ENCODE measurements at regions not wholly inside any gene's neighbourhood (a gene's known extent, or its start where the extent isn't known, plus 50 kb on each side); places are given as distances from the start of the nearest gene placed in this dataset.

GRCh38 chr6:119499797-119500196 lies 150.2 kb upstream of the MAN1A1 start:
- H2AFZ ChIP-seq: no peak overlapping the region
- Mint-ChIP-seq H3K27ac (no peak overlapping the region), H3K36me3 (ENCODE audit: low read depth) (no peaks in the 10 kb centered on the region), H3K9me3 (no peaks in the 10 kb centered on the region), H3K27me3 (ENCODE audit: insufficient read depth, low read depth, poor library complexity) (peaks cover 1% of the 10 kb centered on the region), H3K4me1 (peaks cover 2% of the 10 kb centered on the region; the same call in 2 of the 3 replicates), H3K4me3 (no peak overlapping the region)
- no peaks in the 10 kb centered on the region for H3K79me2 ChIP-seq (replicated peaks; ENCODE audit: insufficient read depth)
- DNase-seq (ENCODE audit: low spot score) (no peak), ATAC-seq (no peak)
- H4K20me1 ChIP-seq (replicated peaks; ENCODE audit: insufficient read depth): no peaks in the 10 kb centered on the region
- no peaks in the 10 kb centered on the region for H3K36me3 ChIP-seq (ENCODE audit: insufficient read depth)
- peaks cover 4% of the 10 kb centered on the region for H3K4me1 ChIP-seq (ENCODE audit: insufficient read depth)
- H3K27me3 ChIP-seq (ENCODE audit: insufficient read depth): no peaks in the 10 kb centered on the region
- no peak overlapping the region for H3K4me3 ChIP-seq
- H3K27ac ChIP-seq (ENCODE audit: low read depth): no peak overlapping the region
- TF ChIP-seq CREB1 (CRISPR knock-in tag; IDR thresholded peaks at IDR 0.05; ENCODE audit: low read depth) (no peak), STAT1 (IDR thresholded peaks at IDR 0.05; ENCODE audit: unreplicated experiment) (no peak), ZNF331 (CRISPR knock-in tag; IDR thresholded peaks at IDR 0.05; ENCODE audit: low read depth) (no peak), REST (IDR thresholded peaks at IDR 0.05; ENCODE audit: unreplicated experiment) (no peak), POLR2AphosphoS5 (IDR thresholded peaks at IDR 0.05; ENCODE audit: low read depth) (no peak), EZH2 (IDR thresholded peaks at IDR 0.05; ENCODE audit: low read depth, unreplicated experiment) (no peak), ZNF114 (CRISPR knock-in tag; IDR thresholded peaks at IDR 0.05) (no peak), ETS1 (IDR thresholded peaks at IDR 0.05) (no peak), JUNB (IDR thresholded peaks at IDR 0.05; ENCODE audit: unreplicated experiment) (no peak), ZNF462 (CRISPR knock-in tag; IDR thresholded peaks at IDR 0.05) (no peak), CTCF (conservative IDR thresholded peaks at IDR 0.05; ENCODE audit: low read depth in 2 of 2) (no peak), EZH2phosphoT487 (IDR thresholded peaks at IDR 0.05; ENCODE audit: unreplicated experiment) (no peak), NANOG (IDR thresholded peaks at IDR 0.05; ENCODE audit: borderline replicate concordance) (no peak)
- no peaks in the 10 kb centered on the region for H3F3A ChIP-seq (replicated peaks; ENCODE audit: low read depth)
- H3K4me2 ChIP-seq: no peak overlapping the region
- H3K9me2 ChIP-seq (ENCODE audit: insufficient read depth): no peaks in the 10 kb centered on the region
